ENCODE measurements at regions not wholly inside any gene's neighbourhood (a gene's known extent, or its start where the extent isn't known, plus 50 kb on each side); places are given as distances from the start of the nearest gene placed in this dataset.

GRCh38 chr2:7471185-7471584, 554.0 kb downstream of the RNF144A start (continued):
- no peak for TF ChIP-seq RERE (CRISPR knock-in tag; IDR thresholded peaks at IDR 0.05; ENCODE audit: borderline replicate concordance)
- TF ChIP-seq SMAD2 (IDR thresholded peaks at IDR 0.05; ENCODE audit: low read depth, low read length): no peak
- no peak for TF ChIP-seq EWSR1 (IDR thresholded peaks at IDR 0.05; ENCODE audit: borderline replicate concordance, low read depth, partially characterized antibody)
- no peak for TF ChIP-seq ZNF609 (CRISPR knock-in tag; IDR thresholded peaks at IDR 0.05; ENCODE audit: borderline replicate concordance)
- no peak for TF ChIP-seq ZNF699 (CRISPR knock-in tag; IDR thresholded peaks at IDR 0.05; ENCODE audit: insufficient replicate concordance)
- no peak for TF ChIP-seq ETV1 (tag; conservative IDR thresholded peaks at IDR 0.05; ENCODE audit: low read depth)
- no peak for TF ChIP-seq PHTF2 (CRISPR knock-in tag; IDR thresholded peaks at IDR 0.05)

Data from K562 (cell line).